ENCODE measurements at regions not wholly inside any gene's neighbourhood (a gene's known extent, or its start where the extent isn't known, plus 50 kb on each side); places are given as distances from the start of the nearest gene placed in this dataset.
"Not testable (repeated sequence)": the region's sequence is repeated elsewhere in the genome, so short reads cannot be mapped to it uniquely, and the experiment has no call there.

DNA sequence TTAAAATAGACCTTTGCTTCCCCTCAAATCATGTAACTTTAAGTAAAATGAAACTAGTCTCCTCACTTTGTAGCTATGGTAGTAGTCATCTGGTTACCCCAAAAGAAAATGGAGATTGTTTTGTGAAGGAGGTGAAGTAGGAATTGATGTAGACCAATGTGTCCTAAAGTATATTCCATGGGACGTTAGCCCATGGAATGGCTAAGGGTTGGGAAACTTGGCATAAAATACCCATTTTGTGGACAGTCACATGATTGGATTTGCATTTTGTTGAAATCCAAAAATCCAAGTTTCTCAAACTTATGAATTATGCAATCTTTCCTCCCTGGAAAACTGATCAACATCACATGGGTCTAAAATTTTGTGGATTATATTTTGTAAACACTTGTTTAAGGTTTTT is 290.6 kb downstream of the OSTF1 start:
- TF ChIP-seq, protein P1, sequence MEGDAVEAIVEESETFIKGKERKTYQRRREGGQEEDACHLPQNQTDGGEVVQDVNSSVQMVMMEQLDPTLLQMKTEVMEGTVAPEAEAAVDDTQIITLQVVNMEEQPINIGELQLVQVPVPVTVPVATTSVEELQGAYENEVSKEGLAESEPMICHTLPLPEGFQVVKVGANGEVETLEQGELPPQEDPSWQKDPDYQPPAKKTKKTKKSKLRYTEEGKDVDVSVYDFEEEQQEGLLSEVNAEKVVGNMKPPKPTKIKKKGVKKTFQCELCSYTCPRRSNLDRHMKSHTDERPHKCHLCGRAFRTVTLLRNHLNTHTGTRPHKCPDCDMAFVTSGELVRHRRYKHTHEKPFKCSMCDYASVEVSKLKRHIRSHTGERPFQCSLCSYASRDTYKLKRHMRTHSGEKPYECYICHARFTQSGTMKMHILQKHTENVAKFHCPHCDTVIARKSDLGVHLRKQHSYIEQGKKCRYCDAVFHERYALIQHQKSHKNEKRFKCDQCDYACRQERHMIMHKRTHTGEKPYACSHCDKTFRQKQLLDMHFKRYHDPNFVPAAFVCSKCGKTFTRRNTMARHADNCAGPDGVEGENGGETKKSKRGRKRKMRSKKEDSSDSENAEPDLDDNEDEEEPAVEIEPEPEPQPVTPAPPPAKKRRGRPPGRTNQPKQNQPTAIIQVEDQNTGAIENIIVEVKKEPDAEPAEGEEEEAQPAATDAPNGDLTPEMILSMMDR (IDR thresholded peaks at IDR 0.05; ENCODE audit: low read depth, low read length), result no peak
- Histone ChIP-seq H3K27me3 (ENCODE audit: insufficient read depth, low read depth, severe bottlenecking) (no peaks in the 10 kb centered on the region), H3K9me3 (ENCODE audit: severe bottlenecking) (no peaks in the 10 kb centered on the region), H3K4me3 (ENCODE audit: low read depth, low read length) (no peak overlapping the region), H3K36me3 (no peaks in the 10 kb centered on the region), H3K27ac (no peak overlapping the region)
- DNase-seq, result no peak

- H3K36me3 ChIP-seq, result no peaks in the 10 kb centered on the region
- DNase-seq, result no peak
- H3K4me3 ChIP-seq (ENCODE audit: low read depth, low read length), result no peak overlapping the region
- no peaks in the 10 kb centered on the region for H3K27me3 ChIP-seq (ENCODE audit: insufficient read depth, low read depth, severe bottlenecking)
- no peak overlapping the region for H3K27ac ChIP-seq
- TF ChIP-seq, protein P1 (IDR thresholded peaks at IDR 0.05; ENCODE audit: low read depth, low read length), result no peak
- H3K9me3 ChIP-seq (ENCODE audit: severe bottlenecking), result peaks cover 13% of the 10 kb centered on the region
Measured at GRCh38 chr9:75382126-75382525, 293.8 kb downstream of the OSTF1 start.

DNA sequence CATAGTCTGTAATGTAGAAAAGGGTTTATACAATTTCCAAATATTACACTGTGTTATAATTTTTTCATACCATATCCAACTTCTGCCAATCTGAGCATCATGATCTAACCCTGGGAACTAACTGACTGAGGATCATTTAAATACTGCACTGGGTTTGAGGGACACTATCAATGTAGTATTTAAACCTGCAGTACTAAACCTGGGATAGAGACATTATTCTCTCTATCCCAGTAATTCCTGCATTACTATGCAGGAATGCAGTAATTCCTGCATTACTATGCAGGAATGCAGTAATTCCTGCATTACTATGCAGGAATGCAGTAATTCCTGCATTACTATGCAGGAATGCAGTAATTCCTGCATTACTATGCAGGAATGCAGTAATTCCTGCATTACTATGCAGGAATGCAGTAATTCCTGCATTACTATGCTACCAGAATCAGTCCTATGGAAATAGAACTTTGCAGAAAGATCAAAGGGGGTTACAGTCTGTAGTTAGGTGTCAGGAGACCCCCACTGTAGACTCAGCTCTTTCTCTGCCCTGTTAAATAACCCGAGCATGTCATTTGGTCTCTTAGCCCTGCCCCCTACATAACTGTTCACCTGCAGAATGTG is 295.2 kb downstream of the OSTF1 start:
- not testable (repeated sequence) for H3K27ac ChIP-seq; H3K27me3 ChIP-seq (ENCODE audit: insufficient read depth, low read depth, severe bottlenecking); H3K4me3 ChIP-seq (ENCODE audit: low read depth, low read length); DNase-seq; H3K36me3 ChIP-seq
- peaks cover 13% of the 10 kb centered on the region for H3K9me3 ChIP-seq (ENCODE audit: severe bottlenecking)

GRCh38 chr9:75385236-75385635 is 296.9 kb downstream of the OSTF1 start:
- Histone ChIP-seq H3K4me3 (ENCODE audit: low read depth, low read length) (no peak overlapping the region), H3K36me3 (no peaks in the 10 kb centered on the region), H3K27me3 (ENCODE audit: insufficient read depth, low read depth, severe bottlenecking) (no peaks in the 10 kb centered on the region), H3K27ac (no peak overlapping the region), H3K9me3 (ENCODE audit: severe bottlenecking) (peaks cover 13% of the 10 kb centered on the region)
- TF ChIP-seq, protein P1 (IDR thresholded peaks at IDR 0.05; ENCODE audit: low read depth, low read length), result no peak
- no peak for DNase-seq

DNA sequence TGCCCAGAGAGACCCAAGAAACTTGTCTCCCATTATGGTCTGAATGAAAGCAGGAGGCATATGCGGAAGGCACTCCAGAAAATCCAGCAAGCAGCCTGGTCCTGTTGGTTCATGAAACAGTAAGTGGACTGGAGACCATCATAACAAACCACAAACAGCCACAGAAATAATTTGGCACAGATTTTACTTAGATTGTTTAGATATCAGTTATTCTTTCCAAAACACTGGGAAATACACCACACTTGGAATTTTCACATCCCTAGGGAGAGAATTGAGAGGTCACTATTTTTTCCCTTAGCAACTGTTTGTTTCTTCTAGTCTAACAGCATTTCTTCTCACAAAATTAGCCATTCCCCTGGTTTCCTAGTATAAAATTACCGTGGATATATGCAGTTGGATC is 300.8 kb downstream of the OSTF1 start:
- Histone ChIP-seq H3K4me3 (ENCODE audit: low read depth, low read length) (no peak overlapping the region), H3K36me3 (no peaks in the 10 kb centered on the region), H3K27ac (no peak overlapping the region), H3K9me3 (ENCODE audit: severe bottlenecking) (peaks cover 13% of the 10 kb centered on the region), H3K27me3 (ENCODE audit: insufficient read depth, low read depth, severe bottlenecking) (no peaks in the 10 kb centered on the region)
- TF ChIP-seq, protein P1 (IDR thresholded peaks at IDR 0.05; ENCODE audit: low read depth, low read length), result no peak
- DNase-seq, result no peak

DNA sequence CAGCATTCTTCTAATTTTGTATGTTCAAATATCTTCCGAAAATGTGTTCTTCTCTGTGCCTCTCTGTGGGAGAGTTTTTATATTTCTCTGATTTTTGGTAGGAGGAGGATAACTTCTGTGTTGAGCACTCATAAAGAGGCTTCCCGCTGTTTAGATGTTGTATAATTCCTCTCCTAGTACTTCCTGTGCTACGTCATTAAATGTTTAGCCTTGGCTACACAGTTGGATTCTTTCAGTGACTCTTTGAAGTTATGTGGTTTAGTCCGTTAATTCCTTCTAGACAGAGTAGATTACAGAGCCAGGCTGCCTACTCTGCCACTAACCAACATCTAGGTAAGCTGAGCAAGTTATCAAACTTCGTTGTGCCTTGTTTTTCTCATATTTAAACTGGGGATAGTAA is 302.6 kb downstream of the OSTF1 start:
- TF ChIP-seq, protein P1 (IDR thresholded peaks at IDR 0.05; ENCODE audit: low read depth, low read length), result no peak
- Histone ChIP-seq H3K36me3 (no peaks in the 10 kb centered on the region), H3K4me3 (ENCODE audit: low read depth, low read length) (no peak overlapping the region), H3K27me3 (ENCODE audit: insufficient read depth, low read depth, severe bottlenecking) (no peaks in the 10 kb centered on the region), H3K9me3 (ENCODE audit: severe bottlenecking) (peaks cover 3% of the 10 kb centered on the region), H3K27ac (no peak overlapping the region)
- no peak for DNase-seq
